NCI-H187 treated with DMSO at 0.1 percent for 48 hours (cell line): ENCODE measurements at regions not wholly inside any gene's neighbourhood (a gene's known extent, or its start where the extent isn't known, plus 50 kb on each side); places are given as distances from the start of the nearest gene placed in this dataset.

ENCODE experiments used
- DNase-seq: peaks from one replicate; lab custom pipeline; 2025; lab: John Stamatoyannopoulos, UW

DNA sequence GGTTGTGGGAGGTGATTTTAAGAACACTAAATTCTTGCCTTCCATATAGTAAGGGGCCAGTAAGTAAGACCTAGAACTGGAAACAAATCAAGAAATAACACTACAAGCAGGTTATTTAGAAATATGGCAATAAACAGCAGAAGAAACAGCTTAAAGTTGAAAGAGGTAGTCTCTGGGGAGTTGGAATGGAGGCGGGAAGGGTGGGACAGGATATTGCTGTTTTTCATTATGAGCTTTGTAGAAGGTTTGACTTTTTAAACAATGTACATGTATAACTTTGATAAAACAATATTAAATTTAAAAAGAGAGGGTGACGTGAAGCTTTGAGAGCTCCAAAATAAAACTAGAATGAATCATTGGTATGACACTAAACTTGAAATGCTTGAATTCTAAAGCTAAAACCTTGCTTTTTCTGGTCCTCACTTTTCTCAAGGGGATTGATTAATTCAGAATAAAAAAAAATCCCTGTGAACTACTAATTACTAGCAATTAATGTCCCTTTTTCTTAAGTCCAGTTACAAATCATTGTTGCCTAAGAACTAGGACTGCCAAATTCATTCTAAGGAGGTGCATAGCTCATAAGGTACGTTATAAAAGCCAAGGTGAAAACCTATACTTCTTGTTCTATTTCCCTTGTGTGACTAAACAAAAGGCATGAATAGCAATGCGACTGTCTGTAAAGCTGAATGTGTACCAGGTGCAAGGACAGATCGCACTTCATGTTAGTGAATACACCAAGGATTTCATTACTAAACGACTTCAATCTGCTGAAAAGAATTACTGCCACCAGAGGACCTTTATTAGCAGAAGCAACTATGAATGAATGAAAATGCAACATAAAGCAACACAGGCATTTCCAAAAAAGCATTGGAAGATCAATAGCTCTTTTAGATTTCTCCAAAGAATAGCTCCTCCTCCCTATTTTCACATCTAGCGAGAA is 177.5 kb downstream of the RBM43 start:
- no peak for DNase-seq

DNA sequence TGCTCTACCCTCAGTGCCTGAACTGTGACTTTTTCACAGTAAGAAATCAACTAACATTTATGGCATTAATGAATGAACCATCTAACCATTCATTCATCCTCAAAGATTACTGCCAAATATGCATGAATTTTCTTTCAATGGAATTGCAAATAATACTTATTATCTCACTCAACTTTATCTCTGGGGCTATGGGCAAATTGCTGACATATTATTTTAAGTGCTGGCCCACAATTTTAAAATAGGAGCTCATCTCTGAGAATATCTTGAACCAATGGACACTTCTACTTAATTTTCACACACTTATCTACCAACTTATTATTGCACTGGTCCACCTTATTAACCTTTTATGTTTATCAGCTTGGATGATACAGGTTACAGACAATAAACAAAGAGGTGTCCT is 182.8 kb downstream of the RBM43 start:
- no peak for DNase-seq

DNA sequence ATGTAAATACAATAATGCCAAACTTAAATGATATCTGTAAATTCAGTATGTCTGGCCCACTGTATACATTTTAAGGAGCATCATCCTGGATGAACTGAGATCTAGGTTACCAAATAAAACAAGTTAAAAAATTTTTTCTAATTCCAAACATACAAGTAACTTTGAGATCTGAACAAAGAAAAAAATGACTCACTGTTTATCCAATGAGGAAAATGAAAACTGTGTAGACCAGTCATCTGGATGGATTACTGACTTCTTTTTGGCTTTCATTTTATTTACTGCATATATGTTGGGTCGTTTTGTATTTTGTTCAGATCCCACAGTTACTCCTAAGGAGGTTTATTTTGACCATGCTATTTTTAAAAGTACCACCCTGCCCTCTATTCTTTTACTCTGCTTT is 189.8 kb downstream of the RBM43 start:
- DNase-seq: no peak

DNA sequence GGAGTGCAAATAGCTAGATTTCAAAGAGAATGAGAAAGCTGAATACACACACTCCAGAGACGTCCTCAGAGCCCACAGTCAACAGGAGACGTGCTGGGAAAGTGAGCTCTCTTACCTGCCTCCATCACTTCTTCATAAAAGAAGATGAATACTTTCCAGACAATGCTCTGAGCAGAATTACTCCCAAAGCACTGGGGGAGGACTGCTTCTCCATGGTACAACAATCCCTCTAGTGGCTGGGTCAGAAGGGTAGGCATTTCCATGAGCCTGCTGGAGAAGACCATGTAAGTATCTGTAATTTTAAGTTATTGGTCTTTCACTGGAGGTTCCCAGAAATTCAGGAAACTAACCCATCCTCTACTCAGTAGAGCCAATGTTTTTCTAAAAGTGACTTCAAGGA is 190.3 kb downstream of the RBM43 start:
- no peak for DNase-seq

DNA sequence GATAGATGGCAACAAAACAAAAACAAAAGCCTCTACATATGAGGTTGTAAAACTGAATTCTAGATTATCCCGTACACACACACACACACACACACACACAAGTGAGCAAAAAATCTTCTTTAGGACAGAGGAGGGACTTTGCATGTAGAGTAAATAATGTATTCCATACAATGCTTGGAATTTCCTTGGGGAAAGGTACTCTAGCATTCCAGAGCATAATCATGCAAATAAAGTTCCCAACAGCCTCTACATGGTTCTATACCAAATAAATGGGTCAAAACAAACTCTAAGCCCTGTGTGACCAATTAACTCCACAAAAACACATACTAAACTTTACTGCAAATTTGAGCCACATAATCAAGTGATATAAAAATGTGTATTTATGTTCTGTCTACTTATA is 191.4 kb downstream of the RBM43 start:
- no peak for DNase-seq

DNA sequence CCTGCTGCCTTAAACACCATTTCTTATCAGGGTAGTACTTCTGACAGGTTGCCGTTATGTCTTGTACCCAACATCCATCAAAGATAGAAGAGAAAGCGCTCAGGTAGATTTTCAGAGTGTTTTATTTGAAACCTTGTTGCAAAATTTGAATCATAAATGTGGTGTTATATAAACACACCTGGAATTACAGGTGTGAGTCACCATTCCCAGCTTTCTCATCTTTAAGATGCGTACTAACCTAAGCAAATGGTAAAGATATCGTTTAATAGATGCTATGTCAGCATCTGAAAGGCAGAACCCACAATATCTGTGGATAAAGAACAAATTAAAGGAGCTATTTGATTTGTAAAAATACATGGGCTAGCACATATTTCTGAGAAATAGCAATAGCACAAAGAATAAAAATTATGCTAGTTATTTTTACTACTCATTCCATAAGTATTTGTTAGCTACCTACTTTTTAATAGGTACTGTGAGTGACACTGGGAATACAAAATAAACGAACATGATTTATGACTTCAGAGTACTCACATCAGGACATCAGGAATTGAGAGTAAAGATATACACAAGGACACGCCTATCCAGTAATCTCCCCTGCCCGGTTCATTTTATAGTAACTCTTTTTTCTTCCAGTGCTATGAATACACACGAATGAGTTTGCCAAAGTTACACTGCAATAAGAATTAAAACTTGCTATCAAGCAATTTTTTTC is 193.8 kb downstream of the RBM43 start:
- no peak for DNase-seq

DNA sequence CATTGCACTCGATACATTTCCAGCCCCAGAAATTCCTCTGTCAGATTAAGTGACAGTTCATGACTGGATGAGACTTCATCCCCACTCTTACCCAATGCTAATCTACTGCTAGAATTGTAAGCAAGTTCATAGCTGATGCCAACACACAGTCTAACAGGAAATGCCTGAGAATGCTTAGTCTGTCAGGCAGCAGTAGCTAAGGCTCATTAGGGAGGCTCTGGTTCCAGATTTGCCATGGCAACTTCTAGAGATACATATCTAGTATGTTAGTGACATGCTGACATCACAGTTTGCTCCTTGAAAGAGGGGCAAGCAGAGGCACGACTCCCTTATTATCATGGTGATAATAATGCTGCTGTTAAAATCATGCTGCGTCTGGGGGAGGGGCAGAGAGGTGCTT is 198.4 kb downstream of the RBM43 start:
- no peak for DNase-seq

DNA sequence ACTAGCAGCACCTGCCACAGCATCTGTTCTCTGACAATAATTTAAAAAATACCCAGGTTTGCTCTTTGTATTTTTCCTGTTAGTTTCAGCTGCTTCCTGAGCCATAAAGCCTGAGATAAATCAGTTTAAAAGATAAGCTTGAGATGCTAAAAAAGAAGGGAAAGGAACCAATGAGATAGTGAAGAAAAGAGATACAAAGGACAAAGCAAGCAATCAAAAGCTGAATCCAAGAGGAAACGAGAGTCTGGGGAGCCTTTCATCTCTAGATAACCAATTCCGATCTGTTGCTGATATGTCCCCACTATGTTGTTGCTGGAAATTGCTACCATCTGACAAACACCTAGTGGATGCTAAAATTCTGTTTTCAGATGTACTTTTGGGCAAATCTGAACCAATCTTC is 201.4 kb downstream of the RBM43 start:
- no peak for DNase-seq

DNA sequence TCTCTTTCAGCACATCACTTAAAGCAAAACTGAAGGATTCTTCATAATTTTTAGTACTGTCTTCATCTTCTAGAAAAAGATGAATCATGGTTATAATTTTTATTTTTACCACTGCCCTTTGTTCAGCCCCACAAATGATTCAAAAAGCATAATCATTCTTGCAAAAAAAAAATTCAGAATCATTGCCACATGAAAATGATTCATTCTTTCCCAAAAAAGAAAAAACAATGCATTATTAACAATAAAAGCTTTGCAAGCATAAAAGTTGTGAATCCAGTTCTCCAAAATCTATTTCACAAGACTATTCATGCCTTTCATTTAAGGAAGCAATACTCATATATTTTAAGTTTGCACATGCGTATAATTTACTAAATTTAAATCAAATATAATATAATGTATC is 204.8 kb downstream of the RBM43 start:
- DNase-seq: no peak

DNA sequence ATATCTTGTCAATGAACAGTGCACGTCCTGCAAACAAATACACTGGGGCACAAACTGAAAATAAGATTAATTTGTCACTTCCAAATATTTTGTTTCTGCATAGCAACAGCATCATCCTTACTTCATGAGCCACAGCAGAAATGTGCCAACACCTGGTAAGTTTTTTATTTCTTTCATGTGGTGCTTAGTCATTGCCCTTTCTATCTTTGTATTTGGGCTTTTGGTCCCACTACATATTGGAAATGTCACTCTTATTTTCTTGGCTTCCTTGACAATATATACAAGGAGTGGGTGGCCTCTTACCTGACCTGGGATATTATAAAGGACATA is 208.0 kb downstream of the RBM43 start:
- no peak for DNase-seq

DNA sequence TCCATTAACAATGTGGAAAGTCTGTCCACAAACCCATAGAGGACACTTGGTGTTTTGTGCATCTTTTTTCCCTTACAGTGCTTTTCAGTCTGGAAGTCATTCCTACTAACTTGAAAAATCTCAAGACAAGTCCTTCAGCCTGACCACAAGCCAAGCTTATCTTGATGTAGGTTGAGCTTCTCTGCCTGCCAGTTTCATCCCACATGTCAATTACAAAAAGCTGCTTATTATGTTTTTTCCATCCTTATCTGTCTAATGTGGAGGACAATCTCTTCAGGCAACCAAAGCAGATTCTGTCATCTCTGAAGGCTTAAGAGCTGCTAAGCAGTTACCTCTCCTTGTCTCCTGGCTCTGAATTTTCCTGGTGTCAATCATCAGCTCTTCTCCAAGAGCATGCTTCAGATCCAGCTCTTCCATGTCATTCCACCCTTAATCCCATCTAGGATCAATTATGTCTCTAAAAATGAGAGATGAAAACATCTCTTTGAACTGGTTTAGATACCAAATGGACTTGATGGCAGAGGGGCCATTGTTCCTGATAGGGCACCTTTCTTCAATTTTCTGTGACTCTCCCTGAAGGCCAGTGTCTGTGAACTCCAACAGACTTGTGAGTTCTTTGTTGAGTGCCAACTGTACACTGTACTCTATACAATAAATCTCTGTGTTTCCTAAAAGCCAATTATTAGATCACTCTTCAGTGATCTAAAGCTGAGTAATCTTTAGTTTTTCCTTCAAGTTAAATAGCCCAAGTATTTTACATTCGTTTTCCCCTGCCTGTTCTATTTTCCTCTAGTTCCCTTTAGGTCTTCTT is 208.6 kb downstream of the RBM43 start:
- DNase-seq: no peak

DNA sequence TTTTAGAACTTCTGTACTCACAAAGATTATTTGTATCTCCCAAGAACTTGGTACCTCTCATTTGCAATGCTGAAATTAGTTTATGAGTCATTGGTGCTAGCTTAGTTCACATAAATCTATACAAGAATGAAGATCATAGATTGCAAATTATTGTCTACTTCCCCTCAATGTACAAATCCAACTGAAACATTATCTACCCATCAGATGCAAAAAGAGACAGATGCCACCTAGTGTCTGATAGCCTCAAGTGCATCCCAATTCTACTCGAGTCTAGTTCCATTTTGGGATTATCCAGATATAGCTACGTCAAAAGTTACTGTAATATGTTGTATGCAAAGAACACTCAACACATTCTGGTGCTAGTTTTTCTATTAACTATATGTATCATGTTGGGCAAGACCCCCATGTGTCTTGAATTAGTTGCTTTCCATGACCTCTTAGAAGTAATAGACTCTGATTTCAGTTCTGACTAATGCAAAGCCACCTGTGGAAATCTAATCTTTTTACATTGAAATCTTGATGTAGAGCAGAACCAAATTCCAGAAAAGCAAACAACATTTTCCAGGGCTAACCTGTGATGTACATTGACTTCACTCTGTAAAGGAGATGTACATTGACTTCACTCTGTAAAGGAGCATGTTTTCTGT is 210.0 kb downstream of the RBM43 start:
- peak; percentile 5 for DNase-seq

DNA sequence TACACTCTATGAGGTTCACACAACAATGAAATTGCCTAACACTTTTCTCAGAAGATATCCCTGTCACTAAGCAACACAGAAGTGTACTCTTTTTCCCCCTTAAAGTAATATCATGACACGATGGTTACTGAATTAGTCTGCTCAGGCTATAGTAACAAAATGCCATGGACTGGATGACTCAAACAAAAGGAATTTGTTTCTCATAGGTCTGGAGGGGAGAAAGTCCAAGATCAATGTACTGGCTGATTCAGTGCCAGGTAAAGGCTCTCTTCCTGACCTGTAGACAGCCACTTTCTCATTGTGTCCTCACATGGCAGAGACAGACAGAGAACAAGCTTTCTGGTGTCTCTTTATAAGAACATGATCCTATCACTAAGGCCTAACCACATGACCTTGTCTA is 211.9 kb downstream of the RBM43 start:
- DNase-seq: no peak

DNA sequence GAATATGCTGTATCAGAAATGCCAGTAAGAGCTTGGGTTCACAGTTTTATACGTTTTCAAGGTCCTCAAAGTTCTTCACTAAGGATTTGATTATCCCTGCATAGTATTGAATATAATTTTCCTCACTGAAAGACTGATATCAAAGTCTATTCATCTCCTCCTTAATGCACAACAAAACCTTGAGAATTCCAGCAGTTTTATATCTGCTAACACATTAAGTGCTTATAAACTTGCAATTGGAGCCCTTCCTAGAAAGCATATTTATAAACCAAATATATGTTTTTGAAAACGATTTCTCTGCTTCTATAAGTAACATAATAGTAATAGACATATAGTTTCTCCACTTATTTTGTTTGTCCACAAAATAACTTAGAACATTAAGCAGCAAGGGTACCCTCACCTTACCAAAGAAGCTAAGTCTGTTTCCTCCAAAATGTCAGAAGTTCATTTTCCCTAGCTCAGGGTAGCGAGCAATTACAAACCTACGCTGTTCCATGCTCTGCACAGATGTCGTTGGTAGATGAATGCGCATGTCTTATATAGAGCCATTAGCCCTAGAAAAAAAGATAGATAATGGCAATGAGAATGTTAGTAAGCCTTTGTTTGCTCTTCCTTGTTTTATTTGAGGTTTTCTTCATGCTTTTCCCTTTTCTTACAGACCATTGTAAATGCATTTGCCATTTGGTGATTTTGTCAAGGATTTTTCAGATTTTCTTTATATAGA is 213.2 kb downstream of the RBM43 start:
- DNase-seq: no peak

DNA sequence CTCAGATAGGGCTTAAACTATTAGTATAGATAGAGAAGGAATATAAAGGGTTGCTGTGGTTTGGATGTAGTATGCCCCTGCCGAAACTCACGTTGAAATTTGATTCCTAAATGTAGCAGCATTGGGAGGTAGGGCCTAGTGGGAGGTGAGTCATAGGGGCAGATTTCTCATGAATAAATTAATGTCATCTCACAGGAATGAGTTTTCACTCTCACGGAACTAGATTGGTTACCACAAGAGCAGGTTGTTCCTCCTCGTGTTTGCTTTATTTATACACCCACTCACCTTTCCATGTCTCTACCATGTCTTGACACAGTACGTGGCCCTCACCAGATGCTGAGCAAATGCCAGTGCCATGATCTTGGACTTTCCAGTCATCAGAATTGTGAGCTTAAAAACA is 218.2 kb downstream of the RBM43 start:
- DNase-seq: peak; percentile 4

DNA sequence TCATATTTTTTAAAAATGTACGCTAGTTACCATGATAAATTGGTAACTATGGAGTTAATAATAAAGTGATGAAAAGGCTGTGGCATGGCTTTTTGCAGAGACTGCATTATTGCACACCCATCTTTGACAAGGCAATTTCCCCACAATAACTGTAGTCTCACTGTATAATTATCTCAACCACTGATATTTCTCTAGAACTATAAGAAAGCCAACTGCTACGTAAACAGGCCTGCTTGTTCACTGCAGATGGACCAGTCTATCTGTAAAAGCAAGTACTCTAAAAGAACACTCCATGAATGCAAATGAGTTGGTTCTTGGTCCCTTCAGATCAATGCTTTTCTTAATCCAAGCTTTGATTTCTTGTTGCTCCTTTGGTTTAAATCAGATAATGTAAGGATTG is 218.7 kb downstream of the RBM43 start:
- no peak for DNase-seq

DNA sequence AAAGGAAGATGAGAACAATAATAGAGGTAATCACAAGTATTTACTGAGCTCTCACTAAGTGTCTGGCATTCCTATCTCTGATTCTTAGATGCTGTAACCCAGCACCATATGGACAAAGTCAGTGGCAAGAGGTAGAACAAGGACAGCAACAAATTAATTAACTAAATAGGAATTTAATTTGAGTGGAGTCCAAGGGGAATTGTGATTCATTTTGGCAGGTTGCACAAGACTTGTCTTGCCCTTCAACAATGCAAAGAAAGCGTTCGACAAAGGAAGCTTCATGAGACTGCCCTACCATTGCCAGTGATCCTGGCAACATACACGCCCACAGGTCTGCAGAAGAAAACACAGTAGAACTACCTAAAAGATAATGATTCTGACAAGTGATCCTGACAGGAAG is 221.6 kb downstream of the RBM43 start:
- no peak for DNase-seq

DNA sequence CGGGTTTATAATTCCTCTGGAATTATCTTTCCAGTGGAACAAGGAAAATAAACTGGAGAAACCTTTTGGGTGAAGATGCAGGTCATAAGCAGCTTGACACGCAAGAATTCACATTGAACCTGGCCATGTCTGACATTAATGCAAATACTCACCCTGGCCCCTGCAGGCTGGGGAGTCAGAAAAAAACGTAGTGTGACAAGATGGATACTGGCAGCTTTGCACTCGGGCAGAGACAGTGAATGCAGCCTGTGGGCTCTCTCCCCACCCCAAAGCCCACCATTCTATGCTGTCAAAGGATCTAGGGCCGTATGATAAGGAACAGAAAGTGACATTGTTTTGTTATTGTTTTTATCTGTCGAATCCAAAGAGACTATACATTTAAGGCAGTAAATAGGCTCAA is 223.1 kb downstream of the RBM43 start:
- DNase-seq: no peak

DNA sequence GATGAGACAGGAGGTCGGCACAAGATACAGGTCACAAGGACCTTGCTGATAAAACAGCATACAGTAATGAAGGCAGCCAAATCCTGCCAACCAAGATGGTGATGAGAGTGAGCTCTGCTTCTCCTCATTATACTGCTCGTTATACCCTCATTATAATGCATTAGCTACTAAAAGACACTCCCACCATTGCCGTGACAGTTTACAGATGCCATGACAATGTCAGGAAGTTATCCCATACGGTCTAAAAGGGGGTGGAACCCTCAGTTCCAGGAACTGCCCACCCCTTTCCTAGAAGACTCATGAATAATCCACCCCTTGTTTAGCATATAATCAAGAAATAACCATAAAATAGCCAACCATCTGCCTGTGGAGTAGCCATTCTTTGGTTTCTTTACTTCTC is 224.2 kb downstream of the RBM43 start:
- DNase-seq: no peak

DNA sequence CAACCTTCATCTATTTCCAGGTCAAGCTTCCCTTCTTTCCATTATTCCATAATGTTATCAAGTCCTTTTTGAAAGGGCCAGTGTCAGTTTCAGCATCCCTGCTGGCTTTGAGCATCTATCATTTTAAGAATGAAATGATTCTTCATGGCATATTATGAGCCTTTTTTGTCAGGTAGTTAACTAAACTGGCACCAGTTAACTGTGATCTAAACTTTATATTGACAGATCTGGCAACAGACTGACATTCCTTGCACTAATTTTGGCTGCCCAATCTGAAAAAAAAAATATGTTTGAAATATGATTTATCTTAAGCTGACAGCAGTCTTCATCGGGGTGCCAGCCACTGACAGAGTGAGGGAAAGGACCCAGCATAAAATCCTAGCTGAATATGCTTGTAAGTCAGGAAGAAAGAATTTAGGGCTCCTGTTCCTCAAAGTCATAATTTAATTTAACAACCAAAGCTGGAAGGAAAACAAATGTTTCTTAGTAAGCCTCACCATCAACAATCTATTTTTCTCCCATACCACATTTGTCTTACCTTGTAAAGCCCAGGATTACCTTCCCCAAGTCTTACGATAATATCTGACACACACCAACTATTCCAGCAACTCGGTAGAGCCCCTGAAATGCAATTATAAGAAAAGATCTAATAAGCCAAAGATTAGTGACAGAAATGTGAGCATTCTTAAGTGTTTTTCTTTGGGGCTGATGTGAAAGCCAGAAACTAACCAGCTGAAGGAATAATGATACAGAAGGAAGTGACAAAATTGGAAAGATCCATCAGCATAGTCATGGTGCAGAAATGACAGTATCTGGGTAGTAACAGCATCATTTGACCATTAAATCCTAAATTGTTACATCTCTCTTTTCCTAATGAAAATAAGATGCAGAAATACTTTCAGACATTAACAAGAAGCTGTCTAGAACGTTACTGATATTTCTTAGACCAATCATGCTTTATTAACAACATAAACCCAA is 228.1 kb downstream of the RBM43 start:
- no peak for DNase-seq
